Activated naive CD8-positive, alpha-beta T cell (primary cell): ENCODE measurements at regions not wholly inside any gene's neighbourhood (a gene's known extent, or its start where the extent isn't known, plus 50 kb on each side); places are given as distances from the start of the nearest gene placed in this dataset.
"Not testable (repeated sequence)": the region's sequence is repeated elsewhere in the genome, so short reads cannot be mapped to it uniquely, and the experiment has no call there.

Experiments
- H3K27ac Mint-ChIP-seq: one replicate; pipeline ENCODE4 v1.8.0; 2021; ENCODE audit warnings: mixed read lengths
- H3K27me3 Mint-ChIP-seq: one replicate; pipeline ENCODE4 v1.8.0; 2021; ENCODE audit warnings: mixed read lengths
- H3K36me3 Mint-ChIP-seq: one replicate; pipeline ENCODE4 v1.8.0; 2021; ENCODE audit warnings: mixed read lengths
- H3K4me1 Mint-ChIP-seq: one replicate; pipeline ENCODE4 v1.8.0; 2021; ENCODE audit warnings: low read depth, mixed read lengths
- H3K4me3 Mint-ChIP-seq: one replicate; pipeline ENCODE4 v1.8.0; 2021; ENCODE audit warnings: mild to moderate bottlenecking, mixed read lengths
- H3K9me3 Mint-ChIP-seq: one replicate; pipeline ENCODE4 v1.8.0; 2021; ENCODE audit warnings: low read depth, mixed read lengths

- Mint-ChIP-seq H3K36me3 (no peaks in the 10 kb centered on the region), H3K4me1 (no peaks in the 10 kb centered on the region), H3K4me3 (no peak overlapping the region), H3K27ac (no peak overlapping the region), H3K9me3 (no peaks in the 10 kb centered on the region), H3K27me3 (no peaks in the 10 kb centered on the region)
Measured at GRCh38 chr2:179341152-179341866, 76.7 kb upstream of the SESTD1 start.

- Mint-ChIP-seq H3K36me3 (no peaks in the 10 kb centered on the region), H3K27ac (no peak overlapping the region), H3K27me3 (no peaks in the 10 kb centered on the region), H3K4me3 (no peak overlapping the region), H3K4me1 (no peaks in the 10 kb centered on the region), H3K9me3 (no peaks in the 10 kb centered on the region)
Measured at GRCh38 chr2:179340678-179341077, 76.0 kb upstream of the SESTD1 start.

GRCh38 chr2:179338681-179339080 is 74.0 kb upstream of the SESTD1 start:
- no peaks in the 10 kb centered on the region for H3K36me3 Mint-ChIP-seq
- no peak overlapping the region for H3K4me3 Mint-ChIP-seq
- no peaks in the 10 kb centered on the region for H3K27me3 Mint-ChIP-seq
- H3K27ac Mint-ChIP-seq, result no peak overlapping the region
- H3K9me3 Mint-ChIP-seq, result no peaks in the 10 kb centered on the region
- no peaks in the 10 kb centered on the region for H3K4me1 Mint-ChIP-seq

- Mint-ChIP-seq H3K9me3 (no peaks in the 10 kb centered on the region), H3K27ac (no peak overlapping the region), H3K4me1 (no peaks in the 10 kb centered on the region), H3K4me3 (no peak overlapping the region), H3K27me3 (no peaks in the 10 kb centered on the region), H3K36me3 (no peaks in the 10 kb centered on the region)
Measured at GRCh38 chr2:179336782-179337534, 72.3 kb upstream of the SESTD1 start.

GRCh38 chr2:179335732-179336131 is 71.1 kb upstream of the SESTD1 start:
- Mint-ChIP-seq H3K36me3 (no peaks in the 10 kb centered on the region), H3K27ac (no peak overlapping the region), H3K4me1 (no peaks in the 10 kb centered on the region), H3K27me3 (peaks cover 3% of the 10 kb centered on the region), H3K4me3 (no peak overlapping the region), H3K9me3 (peaks cover 7% of the 10 kb centered on the region)

GRCh38 chr2:179332903-179333302 is 68.3 kb upstream of the SESTD1 start:
- Mint-ChIP-seq H3K27ac (no peak overlapping the region), H3K4me1 (no peaks in the 10 kb centered on the region), H3K9me3 (peaks cover 8% of the 10 kb centered on the region), H3K36me3 (no peaks in the 10 kb centered on the region), H3K4me3 (no peak overlapping the region), H3K27me3 (peaks cover 6% of the 10 kb centered on the region)

GRCh38 chr2:179331061-179331460 is 66.4 kb upstream of the SESTD1 start:
- peaks cover 8% of the 10 kb centered on the region for H3K9me3 Mint-ChIP-seq
- no peak overlapping the region for H3K4me3 Mint-ChIP-seq
- H3K27ac Mint-ChIP-seq, result no peak overlapping the region
- H3K36me3 Mint-ChIP-seq, result no peaks in the 10 kb centered on the region
- H3K27me3 Mint-ChIP-seq, result peaks cover 6% of the 10 kb centered on the region
- H3K4me1 Mint-ChIP-seq, result no peaks in the 10 kb centered on the region

GRCh38 chr2:179322289-179322688 is 57.7 kb upstream of the SESTD1 start:
- no peak overlapping the region for H3K4me3 Mint-ChIP-seq
- H3K36me3 Mint-ChIP-seq, result no peaks in the 10 kb centered on the region
- no peak overlapping the region for H3K27ac Mint-ChIP-seq
- H3K27me3 Mint-ChIP-seq, result peaks cover 8% of the 10 kb centered on the region
- H3K9me3 Mint-ChIP-seq, result no peaks in the 10 kb centered on the region
- H3K4me1 Mint-ChIP-seq, result no peaks in the 10 kb centered on the region

GRCh38 chr2:179321034-179321433 is 56.4 kb upstream of the SESTD1 start:
- H3K4me3 Mint-ChIP-seq, H3K36me3 Mint-ChIP-seq, H3K4me1 Mint-ChIP-seq, H3K27ac Mint-ChIP-seq, H3K27me3 Mint-ChIP-seq, H3K9me3 Mint-ChIP-seq: not testable (repeated sequence)

GRCh38 chr2:179314729-179315128 is 50.1 kb upstream of the SESTD1 start:
- H3K9me3 Mint-ChIP-seq, H3K27ac Mint-ChIP-seq, H3K4me1 Mint-ChIP-seq, H3K27me3 Mint-ChIP-seq, H3K36me3 Mint-ChIP-seq, H3K4me3 Mint-ChIP-seq: not testable (repeated sequence)
